Nephron (organoid): ENCODE measurements at regions not wholly inside any gene's neighbourhood (a gene's known extent, or its start where the extent isn't known, plus 50 kb on each side); places are given as distances from the start of the nearest gene placed in this dataset.

Experiments
- H3K27ac Mint-ChIP-seq, 3 experiments: 2 replicates each; pipeline ENCODE4 v1.8.0; 2020; ENCODE audit warnings: mixed read lengths in 3 of 3, mild to moderate bottlenecking in 2 of 3, moderate library complexity in 1 of 3
- H3K27me3 Mint-ChIP-seq: 2 replicates; pipeline ENCODE4 v1.8.0; 2021; ENCODE audit warnings: low read depth, mild to moderate bottlenecking, moderate library complexity, mixed read lengths
- H3K36me3 Mint-ChIP-seq: 2 replicates; pipeline ENCODE4 v1.8.0; 2020; ENCODE audit warnings: low read depth, mixed read lengths
- H3K4me1 Mint-ChIP-seq: 2 replicates; pipeline ENCODE4 v1.8.0; 2020; ENCODE audit warnings: mixed read lengths
- H3K4me3 Mint-ChIP-seq, 3 experiments: 2 replicates each; pipeline ENCODE4 v1.8.0; 2020; ENCODE audit warnings: mild to moderate bottlenecking in 3 of 3, mixed read lengths in 3 of 3, moderate library complexity in 2 of 3
- H3K9me3 Mint-ChIP-seq: 2 replicates; pipeline ENCODE4 v1.8.0; 2020; ENCODE audit warnings: mixed read lengths
- TF ChIP-seq, protein P1 (sequence below), 3 experiments: fragments of 200-600 bp; sonication (generic); IDR thresholded peaks; one replicate each; pipeline ENCODE4 v1.5.0; 2021; ENCODE audit warnings: antibody characterized with exemption in 3 of 3; ENCODE audit not compliant: unreplicated experiment in 3 of 3

DNA sequence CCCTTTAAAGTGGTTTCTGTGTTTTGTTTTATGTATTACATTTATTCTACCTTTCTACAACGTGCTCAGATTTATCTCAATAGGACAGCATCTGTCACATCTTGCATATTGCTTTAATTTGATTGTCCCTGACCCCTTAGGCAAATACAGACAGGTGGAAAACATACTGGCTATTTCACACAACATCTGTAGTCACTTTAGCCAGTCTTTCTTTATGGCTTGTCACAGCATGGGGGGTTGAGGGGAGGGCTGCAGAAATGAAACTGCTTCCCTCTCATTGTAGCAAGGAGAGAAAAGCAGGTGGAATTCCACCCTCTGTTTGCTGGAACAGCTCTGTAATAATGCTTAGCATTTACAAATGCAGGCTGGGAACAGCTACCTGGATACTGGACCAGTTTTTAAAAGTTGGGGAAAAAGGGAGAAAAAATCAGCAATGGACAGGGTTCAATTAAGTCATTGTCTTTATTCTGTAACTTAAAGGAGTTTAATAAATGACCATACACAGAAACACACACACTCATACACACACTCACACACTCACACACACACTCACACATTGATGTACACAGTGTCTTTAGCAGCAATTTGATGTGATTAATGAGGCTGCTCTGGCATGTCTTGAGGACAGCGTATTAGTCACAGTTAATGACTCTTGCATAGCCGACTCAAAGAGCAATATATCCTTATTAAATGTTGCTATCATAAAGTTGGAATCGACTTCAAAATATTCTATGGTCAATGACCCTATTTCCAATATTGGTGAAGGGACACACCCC lies 283.7 kb upstream of the GBE1 start:
- Mint-ChIP-seq H3K27ac (no peak overlapping the region), H3K36me3 (no peaks in the 10 kb centered on the region), H3K4me1 (peaks cover 4% of the 10 kb centered on the region), H3K9me3 (peaks cover 4% of the 10 kb centered on the region), H3K27me3 (no peaks in the 10 kb centered on the region), H3K4me3 (no peak overlapping the region)
- TF ChIP-seq, protein P1, sequence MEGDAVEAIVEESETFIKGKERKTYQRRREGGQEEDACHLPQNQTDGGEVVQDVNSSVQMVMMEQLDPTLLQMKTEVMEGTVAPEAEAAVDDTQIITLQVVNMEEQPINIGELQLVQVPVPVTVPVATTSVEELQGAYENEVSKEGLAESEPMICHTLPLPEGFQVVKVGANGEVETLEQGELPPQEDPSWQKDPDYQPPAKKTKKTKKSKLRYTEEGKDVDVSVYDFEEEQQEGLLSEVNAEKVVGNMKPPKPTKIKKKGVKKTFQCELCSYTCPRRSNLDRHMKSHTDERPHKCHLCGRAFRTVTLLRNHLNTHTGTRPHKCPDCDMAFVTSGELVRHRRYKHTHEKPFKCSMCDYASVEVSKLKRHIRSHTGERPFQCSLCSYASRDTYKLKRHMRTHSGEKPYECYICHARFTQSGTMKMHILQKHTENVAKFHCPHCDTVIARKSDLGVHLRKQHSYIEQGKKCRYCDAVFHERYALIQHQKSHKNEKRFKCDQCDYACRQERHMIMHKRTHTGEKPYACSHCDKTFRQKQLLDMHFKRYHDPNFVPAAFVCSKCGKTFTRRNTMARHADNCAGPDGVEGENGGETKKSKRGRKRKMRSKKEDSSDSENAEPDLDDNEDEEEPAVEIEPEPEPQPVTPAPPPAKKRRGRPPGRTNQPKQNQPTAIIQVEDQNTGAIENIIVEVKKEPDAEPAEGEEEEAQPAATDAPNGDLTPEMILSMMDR (IDR thresholded peaks at IDR 0.05; ENCODE audit: unreplicated experiment in 3 of 3) = no peak

DNA sequence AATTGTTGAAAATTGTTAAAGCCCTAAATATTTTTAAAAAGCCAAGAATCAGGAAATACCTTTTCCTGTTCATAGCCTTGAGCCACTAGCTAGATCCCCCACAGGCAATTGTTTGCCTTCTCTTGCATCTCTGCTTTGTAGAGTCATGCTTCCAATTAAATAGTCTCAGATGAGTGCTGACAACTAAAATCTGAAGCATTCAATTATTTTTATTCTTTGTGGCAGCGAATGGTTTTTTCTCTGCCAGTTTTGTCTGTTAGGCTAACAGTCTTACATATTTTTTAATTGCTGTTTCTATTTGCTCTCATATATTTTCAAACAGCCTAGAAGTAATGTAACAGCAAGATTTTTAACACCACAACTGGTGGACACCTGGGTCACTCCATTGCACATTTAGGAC lies 277.1 kb upstream of the GBE1 start:
- Mint-ChIP-seq H3K4me3 (no peak overlapping the region), H3K9me3 (peaks cover 4% of the 10 kb centered on the region), H3K4me1 (no peaks in the 10 kb centered on the region), H3K27me3 (no peaks in the 10 kb centered on the region), H3K36me3 (no peaks in the 10 kb centered on the region), H3K27ac (no peak overlapping the region)
- TF ChIP-seq, protein P1 (IDR thresholded peaks at IDR 0.05; ENCODE audit: unreplicated experiment in 3 of 3) = no peak

DNA sequence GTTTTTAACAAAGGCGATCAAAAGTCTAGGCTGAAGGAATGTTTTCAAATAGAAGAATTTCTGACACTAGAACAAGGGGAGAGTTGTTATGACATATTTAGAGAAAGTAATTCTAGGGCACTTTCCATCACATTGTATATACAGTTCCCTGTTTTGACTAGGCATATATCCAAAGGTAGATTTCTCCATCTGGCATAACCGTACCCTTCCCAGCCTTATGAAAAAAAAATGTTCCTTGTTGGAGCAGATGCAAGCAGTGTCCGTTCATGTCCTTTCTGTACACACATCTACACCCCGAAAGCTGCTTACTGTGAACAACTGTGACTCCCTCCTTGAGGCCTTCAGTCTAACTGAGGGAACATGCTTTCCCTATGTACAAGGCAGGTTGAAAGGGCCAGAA lies 271.7 kb upstream of the GBE1 start:
- H3K27me3 Mint-ChIP-seq = no peaks in the 10 kb centered on the region
- H3K9me3 Mint-ChIP-seq = no peaks in the 10 kb centered on the region
- H3K4me3 Mint-ChIP-seq = no peak overlapping the region
- TF ChIP-seq, protein P1 (IDR thresholded peaks at IDR 0.05; ENCODE audit: unreplicated experiment in 3 of 3) = no peak
- no peak overlapping the region for H3K27ac Mint-ChIP-seq
- no peaks in the 10 kb centered on the region for H3K36me3 Mint-ChIP-seq
- H3K4me1 Mint-ChIP-seq = peaks cover 18% of the 10 kb centered on the region

DNA sequence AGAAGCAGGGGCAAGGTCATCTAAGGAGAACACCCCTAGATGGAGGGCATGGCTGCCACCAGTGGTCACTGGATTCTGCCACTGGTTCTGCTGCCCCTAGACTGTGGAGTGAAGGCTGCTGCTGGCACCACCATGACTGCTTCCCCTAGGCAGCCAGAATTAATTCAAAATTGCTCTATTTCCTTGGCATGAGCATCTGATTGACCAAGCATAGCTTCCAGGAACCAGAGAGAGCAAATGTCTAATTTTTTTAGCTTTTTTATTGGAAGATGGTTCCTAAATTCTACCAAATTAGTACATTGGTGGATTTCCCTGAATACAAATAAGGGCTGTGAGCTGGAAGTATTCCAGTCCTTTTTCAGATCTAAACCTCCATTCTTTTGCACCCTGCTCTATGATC lies 270.2 kb upstream of the GBE1 start:
- no peaks in the 10 kb centered on the region for H3K36me3 Mint-ChIP-seq
- H3K27me3 Mint-ChIP-seq = no peaks in the 10 kb centered on the region
- no peaks in the 10 kb centered on the region for H3K9me3 Mint-ChIP-seq
- no peak overlapping the region for H3K4me3 Mint-ChIP-seq
- H3K4me1 Mint-ChIP-seq = peaks cover 18% of the 10 kb centered on the region
- H3K27ac Mint-ChIP-seq = peak overlapping the region; percentile 20 to 58 (median 40)
- TF ChIP-seq, protein P1 (IDR thresholded peaks at IDR 0.05; ENCODE audit: unreplicated experiment in 3 of 3) = no peak

DNA sequence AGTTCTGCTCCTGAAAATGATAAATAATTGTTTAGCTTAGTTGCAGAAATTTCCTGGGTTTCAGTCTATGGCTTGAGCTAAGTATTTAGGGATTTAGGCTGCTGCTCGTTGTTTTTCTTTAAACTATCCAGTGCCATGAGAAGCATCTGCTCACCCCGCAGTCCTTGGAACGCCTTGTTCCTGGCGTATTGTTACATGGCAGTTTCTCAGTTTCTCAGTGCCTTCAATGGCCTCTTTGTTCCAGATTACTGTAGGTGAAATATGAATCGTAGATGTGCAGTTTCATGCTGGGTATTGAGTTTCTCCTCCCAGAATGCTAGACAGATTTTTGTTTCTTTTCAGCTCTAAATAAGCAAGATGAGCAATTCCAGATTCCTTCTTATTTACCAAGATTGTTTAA lies 269.5 kb upstream of the GBE1 start:
- peak overlapping the region in 1 of 3 experiments; percentile 12 for H3K4me3 Mint-ChIP-seq
- TF ChIP-seq, protein P1 (IDR thresholded peaks at IDR 0.05; ENCODE audit: unreplicated experiment in 3 of 3) = no peak
- no peaks in the 10 kb centered on the region for H3K9me3 Mint-ChIP-seq
- H3K4me1 Mint-ChIP-seq = peaks cover 18% of the 10 kb centered on the region
- H3K27ac Mint-ChIP-seq = peak overlapping the region; percentile 20 to 58 (median 40)
- H3K27me3 Mint-ChIP-seq = no peaks in the 10 kb centered on the region
- H3K36me3 Mint-ChIP-seq = no peaks in the 10 kb centered on the region

DNA sequence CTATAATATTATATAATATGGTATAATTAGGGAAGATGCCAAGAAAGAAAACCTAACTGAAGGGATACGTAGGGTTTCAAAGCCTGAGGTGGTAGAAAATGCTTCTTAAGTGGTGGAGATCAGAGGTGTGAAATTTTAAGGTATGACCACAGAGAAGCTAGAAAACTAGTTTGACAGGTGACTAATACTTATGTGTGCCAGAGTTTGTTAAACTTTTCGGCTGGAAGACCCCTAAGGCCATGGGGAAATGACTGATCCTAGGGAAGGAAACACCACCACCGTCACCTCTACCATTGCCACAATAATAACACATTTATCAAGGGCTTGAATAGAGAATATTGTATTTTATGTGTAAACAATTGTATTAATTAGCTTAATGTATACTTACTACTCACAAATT lies 261.4 kb upstream of the GBE1 start:
- H3K36me3 Mint-ChIP-seq = no peaks in the 10 kb centered on the region
- H3K4me3 Mint-ChIP-seq = no peak overlapping the region
- H3K27ac Mint-ChIP-seq = no peak overlapping the region
- H3K4me1 Mint-ChIP-seq = no peaks in the 10 kb centered on the region
- no peaks in the 10 kb centered on the region for H3K27me3 Mint-ChIP-seq
- TF ChIP-seq, protein P1 (IDR thresholded peaks at IDR 0.05; ENCODE audit: unreplicated experiment in 3 of 3) = no peak
- H3K9me3 Mint-ChIP-seq = peaks cover 3% of the 10 kb centered on the region
